HEK293 (cell line): ENCODE measurements at regions not wholly inside any gene's neighbourhood (a gene's known extent, or its start where the extent isn't known, plus 50 kb on each side); places are given as distances from the start of the nearest gene placed in this dataset.

ENCODE experiments used
- CTCF ChIA-PET: fragments of 350-600 bp; formaldehyde crosslinking; extraction: SDS; loops from one replicate; lab custom pipeline; 2021; ENCODE audit warnings: antibody characterized with exemption; lab: Yijun Ruan, JAX
- POLR2A ChIA-PET: fragments of 300-600 bp; formaldehyde crosslinking; extraction: SDS; loops from one replicate; lab custom pipeline; 2020; ENCODE audit warnings: antibody characterized with exemption, inconsistent platforms; lab: Yijun Ruan, JAX
- H3K27ac ChIP-seq: fragments of 200-500 bp; sonication (Bioruptor generic); 2 replicates; pipeline ENCODE4 v1.5.1; 2014; ENCODE audit warnings: low read depth, low read length, control low read depth, inconsistent platforms; ENCODE audit errors: extremely low read depth
- H3K36me3 ChIP-seq, 2 experiments: fragments of 200-500 bp in 1 of 2; sonication (Bioruptor generic) in 1 of 2; 1 replicate in 1 of 2; 2 replicates in 1 of 2; pipeline ENCODE4 v1.5.1; 2014 to 2017; ENCODE audit warnings: inconsistent platforms in 2 of 2, low read length in 2 of 2; ENCODE audit not compliant: control insufficient read depth in 2 of 2, insufficient read depth in 1 of 2
- H3K4me1 ChIP-seq: fragments of 200-500 bp; sonication (Bioruptor generic); 2 replicates; pipeline ENCODE4 v1.5.1; 2014; ENCODE audit warnings: mild to moderate bottlenecking, low read length, inconsistent platforms; ENCODE audit not compliant: control insufficient read depth, insufficient read depth
- H3K4me3 ChIP-seq: 2 replicates; pipeline ENCODE4 v1.5.1; 2011; ENCODE audit warnings: low read depth, mild to moderate bottlenecking, control low read depth, low read length, moderate library complexity
- H3K9me3 ChIP-seq: fragments of 200-500 bp; sonication (Bioruptor generic); 2 replicates; pipeline ENCODE4 v1.5.1; 2014; ENCODE audit warnings: low read depth, low read length, inconsistent platforms; ENCODE audit not compliant: control insufficient read depth, insufficient read depth
- GLI2 ChIP-seq: fragments of 450-650 bp; formaldehyde crosslinking; IDR thresholded peaks from 2 replicates; pipeline ENCODE4; 2017; ENCODE audit warnings: missing biosample characterization, missing genetic modification characterization, low read depth, borderline replicate concordance
- HIC1 ChIP-seq: fragments of 450-650 bp; formaldehyde crosslinking; IDR thresholded peaks from 2 replicates; pipeline ENCODE4 v1.5.1; 2016; ENCODE audit warnings: missing biosample characterization, missing genetic modification characterization
- PRDM1 ChIP-seq: fragments of 450-650 bp; formaldehyde crosslinking; IDR thresholded peaks from 2 replicates; pipeline ENCODE4; 2016; ENCODE audit warnings: missing biosample characterization, missing genetic modification characterization
- SCRT1 ChIP-seq: fragments of 450-650 bp; formaldehyde crosslinking; IDR thresholded peaks from 2 replicates; pipeline ENCODE4 v1.5.1; 2016; ENCODE audit warnings: missing biosample characterization, missing genetic modification characterization, borderline replicate concordance
- ZFP41 ChIP-seq: fragments of 450-650 bp; formaldehyde crosslinking; IDR thresholded peaks from 2 replicates; pipeline ENCODE4 v1.5.1; 2016; ENCODE audit warnings: missing biosample characterization, missing genetic modification characterization, borderline replicate concordance
- ZNF132 ChIP-seq: fragments of 450-650 bp; formaldehyde crosslinking; IDR thresholded peaks from 2 replicates; pipeline ENCODE4 v1.5.1; 2017; ENCODE audit warnings: missing biosample characterization, missing genetic modification characterization, borderline replicate concordance
- ZNF19 ChIP-seq: fragments of 450-650 bp; formaldehyde crosslinking; IDR thresholded peaks from 2 replicates; pipeline ENCODE4; 2016; ENCODE audit warnings: missing biosample characterization, missing genetic modification characterization, low read depth
- ZNF24 ChIP-seq: fragments of 450-650 bp; formaldehyde crosslinking; IDR thresholded peaks from 2 replicates; pipeline ENCODE4 v1.5.1; 2016; ENCODE audit warnings: missing biosample characterization, missing genetic modification characterization
- ZNF248 ChIP-seq: fragments of 450-650 bp; formaldehyde crosslinking; IDR thresholded peaks from 2 replicates; pipeline ENCODE4 v1.5.1; 2017; ENCODE audit warnings: missing biosample characterization, missing genetic modification characterization
- ZNF324 ChIP-seq: fragments of 450-650 bp; formaldehyde crosslinking; IDR thresholded peaks from 2 replicates; pipeline ENCODE4 v1.5.1; 2016; ENCODE audit warnings: missing biosample characterization, missing genetic modification characterization
- ZNF362 ChIP-seq: fragments of 450-650 bp; formaldehyde crosslinking; IDR thresholded peaks from 2 replicates; pipeline ENCODE4 v1.5.1; 2016; ENCODE audit warnings: missing biosample characterization, missing genetic modification characterization
- ZNF394 ChIP-seq: fragments of 450-650 bp; formaldehyde crosslinking; IDR thresholded peaks from 2 replicates; pipeline ENCODE4 v1.5.1; 2016; ENCODE audit warnings: missing biosample characterization, missing genetic modification characterization, mild to moderate bottlenecking, moderate library complexity, borderline replicate concordance
- ZNF398 ChIP-seq: fragments of 450-650 bp; formaldehyde crosslinking; IDR thresholded peaks from 2 replicates; pipeline ENCODE4 v1.5.1; 2017; ENCODE audit warnings: missing biosample characterization, missing genetic modification characterization
- ZNF426 ChIP-seq: fragments of 450-650 bp; formaldehyde crosslinking; IDR thresholded peaks from 2 replicates; pipeline ENCODE4 v1.5.1; 2017; ENCODE audit warnings: missing biosample characterization, missing genetic modification characterization, mild to moderate bottlenecking, inconsistent platforms, moderate library complexity
- ZNF529 ChIP-seq: fragments of 450-650 bp; formaldehyde crosslinking; IDR thresholded peaks from 2 replicates; pipeline ENCODE4 v1.5.1; 2017; ENCODE audit warnings: missing genetic modification characterization, missing biosample characterization; ENCODE audit not compliant: insufficient replicate concordance
- ZNF600 ChIP-seq: fragments of 450-650 bp; formaldehyde crosslinking; IDR thresholded peaks from 2 replicates; pipeline ENCODE4 v1.5.1; 2016; ENCODE audit warnings: missing biosample characterization, missing genetic modification characterization
- ZNF664 ChIP-seq: fragments of 450-650 bp; formaldehyde crosslinking; IDR thresholded peaks from 2 replicates; pipeline ENCODE4 v1.5.1; 2016; ENCODE audit warnings: missing biosample characterization, missing genetic modification characterization
- ZNF843 ChIP-seq: fragments of 450-650 bp; formaldehyde crosslinking; IDR thresholded peaks from 2 replicates; pipeline ENCODE4 v1.5.1; 2016; ENCODE audit warnings: missing biosample characterization, missing genetic modification characterization
- ZSCAN18 ChIP-seq: fragments of 450-650 bp; formaldehyde crosslinking; IDR thresholded peaks from 2 replicates; pipeline ENCODE4 v1.5.1; 2016; ENCODE audit warnings: missing biosample characterization, missing genetic modification characterization
- ZXDB ChIP-seq: fragments of 450-650 bp; formaldehyde crosslinking; IDR thresholded peaks from 2 replicates; pipeline ENCODE4 v1.5.1; 2016; ENCODE audit warnings: missing biosample characterization, missing genetic modification characterization

- no peak for TF ChIP-seq ZNF394 (tag by site-specific recombination)
- no peak for TF ChIP-seq ZNF426 (tag by site-specific recombination)
- no peak for TF ChIP-seq ZSCAN18 (tag by site-specific recombination)
- no peak for TF ChIP-seq ZNF248 (tag by site-specific recombination)
- no peak for TF ChIP-seq SCRT1 (tag by site-specific recombination)
- no peak for TF ChIP-seq ZNF24 (tag by site-specific recombination)
- TF ChIP-seq ZFP41 (tag by site-specific recombination) = no peak
Observed at GRCh38 chr5:57102189-57102904, 71.5 kb upstream of the GPBP1 start (continued).

- ChIA-PET CTCF (interaction anchor here (0.6 kb wide), 1 partner anchor 930 kb away, joined by 3 read pairs; no protein-coding TSS in a partner anchor), POLR2A (no interaction called here)
- Histone ChIP-seq H3K27ac (no peak overlapping the region), H3K36me3 (no peaks in the 10 kb centered on the region), H3K4me3 (no peak overlapping the region), H3K9me3 (no peaks in the 10 kb centered on the region), H3K4me1 (no peaks in the 10 kb centered on the region)
- no peak for TF ChIP-seq GLI2 (tag by site-specific recombination)
Observed at GRCh38 chr5:57102905-57103255, 71.0 kb upstream of the GPBP1 start.

GRCh38 chr5:57103317-57103907 lies 70.4 kb upstream of the GPBP1 start:
- TF ChIP-seq ZNF19 (tag by site-specific recombination) (no peak), ZNF600 (tag by site-specific recombination) (no peak), ZXDB (tag by site-specific recombination) (no peak), ZNF394 (tag by site-specific recombination) (no peak), PRDM1 (tag by site-specific recombination) (no peak), ZNF529 (tag by site-specific recombination) (no peak), ZNF362 (tag by site-specific recombination) (no peak), ZNF664 (tag by site-specific recombination) (no peak), ZNF843 (no peak), ZNF324 (tag by site-specific recombination) (no peak), ZNF398 (tag by site-specific recombination) (no peak), HIC1 (no peak), ZNF132 (tag by site-specific recombination) (no peak)
- H3K27ac ChIP-seq = no peak overlapping the region
- H3K36me3 ChIP-seq = no peaks in the 10 kb centered on the region
- no peaks in the 10 kb centered on the region for H3K4me1 ChIP-seq
- ChIA-PET CTCF (interaction anchor here (0.6 to 0.9 kb wide), 2 partner anchors 8 to 181 kb away, joined by 3 read pairs; no protein-coding TSS in a partner anchor), POLR2A (no interaction called here)
- no peak overlapping the region for H3K4me3 ChIP-seq
- H3K9me3 ChIP-seq = no peaks in the 10 kb centered on the region
